ENCODE measurements at regions not wholly inside any gene's neighbourhood (a gene's known extent, or its start where the extent isn't known, plus 50 kb on each side); places are given as distances from the start of the nearest gene placed in this dataset.

DNA sequence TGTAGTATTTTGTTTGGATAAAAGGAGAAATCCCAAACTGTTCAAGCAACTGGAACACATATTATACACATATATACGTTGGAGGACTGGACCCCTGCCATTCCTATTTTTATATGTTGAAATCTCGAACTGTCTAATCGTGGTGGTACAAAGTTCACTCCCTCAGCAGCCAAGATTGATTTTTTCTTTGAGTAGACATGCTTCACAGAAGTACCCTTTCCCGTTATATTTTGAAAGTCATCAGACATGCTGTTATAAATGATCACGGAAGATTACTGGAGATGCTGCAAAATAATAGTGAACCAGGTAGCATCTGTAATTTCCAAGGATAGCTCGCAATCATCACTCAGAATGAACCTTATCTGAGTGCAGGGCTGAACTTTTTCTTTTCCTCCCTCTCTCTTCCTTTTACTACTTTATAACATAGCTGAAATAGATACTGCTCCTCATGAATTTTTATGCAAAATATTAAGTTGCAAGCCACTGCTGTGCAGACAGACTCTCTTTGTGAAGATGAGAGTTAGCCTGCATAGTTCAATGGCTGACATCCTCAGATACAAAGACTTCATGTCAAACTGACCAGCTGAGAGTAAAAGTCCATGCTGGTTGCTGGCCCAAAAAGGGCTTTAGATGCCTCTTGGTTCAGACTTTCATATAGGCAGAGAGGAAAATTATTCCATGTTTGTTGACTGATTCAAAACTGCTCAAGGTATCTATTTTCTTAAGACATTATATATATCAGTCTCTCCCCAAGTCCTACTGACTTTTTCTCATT, 451.9 kb downstream of the TMEM38B start:
- Mint-ChIP-seq H3K27me3 (no peaks in the 10 kb centered on the region), H3K4me3 (peak overlapping the region in 1 of 4 donors; percentile 54), H3K36me3 (no peaks in the 10 kb centered on the region), H3K4me1 (no peaks in the 10 kb centered on the region), H3K27ac (no peak overlapping the region), H3K9me3 (peaks cover 0 to 32% (median 10%) of the 10 kb centered on the region in 7 donors)
- Histone ChIP-seq H3K27ac (ENCODE audit: insufficient read depth, low read length, poor library complexity, severe bottlenecking) (no peak overlapping the region), H3K27me3 (ENCODE audit: control insufficient read depth, insufficient read depth, low read length) (no peaks in the 10 kb centered on the region), H3K4me1 (ENCODE audit: control insufficient read depth, insufficient read depth, low read length, poor library complexity, severe bottlenecking) (no peaks in the 10 kb centered on the region), H3K9me3 (ENCODE audit: control insufficient read depth in 2 of 2, low read length in 2 of 2) (peaks cover 0 to under 1% of the 10 kb centered on the region in 2 experiments), H3K4me3 (ENCODE audit: low read depth, low read length) (no peak overlapping the region), H3K36me3 (ENCODE audit: control insufficient read depth, insufficient read depth, low read length) (no peaks in the 10 kb centered on the region)
- ATAC-seq (ENCODE audit: low read depth in 2 of 2): no peak
- no peak for DNase-seq

DNA sequence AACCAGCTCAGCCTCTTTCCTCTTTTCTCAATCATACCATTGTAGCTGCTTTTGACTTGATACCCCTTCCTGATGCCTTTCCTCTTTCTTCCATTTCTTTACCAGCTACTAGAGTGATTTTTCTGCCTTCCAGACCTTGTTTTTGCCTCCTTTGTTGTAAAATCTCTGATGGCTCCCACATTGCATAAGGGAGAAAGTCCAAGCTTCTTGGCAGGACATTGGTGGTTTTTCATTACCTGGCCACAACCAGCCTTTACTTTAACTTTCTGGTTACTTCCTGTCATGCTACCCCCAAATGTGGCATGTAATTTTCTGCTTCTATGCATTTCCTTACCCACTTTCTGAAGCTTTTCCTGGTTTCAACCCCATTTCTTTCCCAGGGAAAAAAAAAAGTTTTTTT, 452.5 kb downstream of the TMEM38B start:
- H3K27me3 ChIP-seq (ENCODE audit: control insufficient read depth, insufficient read depth, low read length): no peaks in the 10 kb centered on the region
- H3K4me1 ChIP-seq (ENCODE audit: control insufficient read depth, insufficient read depth, low read length, poor library complexity, severe bottlenecking): no peaks in the 10 kb centered on the region
- H3K9me3 ChIP-seq (ENCODE audit: control insufficient read depth in 2 of 2, low read length in 2 of 2): peaks cover 0 to 4% of the 10 kb centered on the region in 2 experiments
- no peak overlapping the region for H3K27ac ChIP-seq (ENCODE audit: insufficient read depth, low read length, poor library complexity, severe bottlenecking)
- no peaks in the 10 kb centered on the region for H3K27me3 Mint-ChIP-seq
- H3K36me3 ChIP-seq (ENCODE audit: control insufficient read depth, insufficient read depth, low read length): no peaks in the 10 kb centered on the region
- DNase-seq: no peak
- no peak overlapping the region for H3K4me3 Mint-ChIP-seq
- H3K9me3 Mint-ChIP-seq: peaks cover 0 to 34% (median 11%) of the 10 kb centered on the region in 7 donors
- peak overlapping the region in 1 of 3 donors; percentile 27 for H3K27ac Mint-ChIP-seq
- no peaks in the 10 kb centered on the region for H3K36me3 Mint-ChIP-seq
- no peak for ATAC-seq (ENCODE audit: low read depth in 2 of 2)
- no peaks in the 10 kb centered on the region for H3K4me1 Mint-ChIP-seq
- no peak overlapping the region for H3K4me3 ChIP-seq (ENCODE audit: low read depth, low read length)

DNA sequence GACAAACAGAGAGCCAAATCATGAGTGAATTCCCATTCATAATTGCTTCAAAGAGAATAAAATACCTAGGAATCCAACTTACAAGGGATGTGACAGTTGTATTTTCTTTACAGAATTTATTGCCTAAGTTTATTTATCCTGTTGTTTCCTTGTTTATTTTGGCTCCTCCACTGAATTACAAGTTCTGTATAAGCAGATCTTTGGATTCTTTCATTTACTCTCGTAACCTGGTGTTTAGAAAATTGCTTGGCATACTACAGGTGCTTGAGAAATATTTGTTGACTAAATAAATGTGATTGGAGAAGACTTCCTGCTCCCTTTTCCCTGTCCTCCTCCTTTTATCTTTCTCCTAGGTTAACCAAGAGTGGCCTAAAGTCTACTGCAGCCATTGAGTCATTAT, 455.6 kb downstream of the TMEM38B start:
- H3K4me3 ChIP-seq (ENCODE audit: low read depth, low read length): no peak overlapping the region
- H3K27ac ChIP-seq (ENCODE audit: insufficient read depth, low read length, poor library complexity, severe bottlenecking): no peak overlapping the region
- Mint-ChIP-seq H3K36me3 (no peaks in the 10 kb centered on the region), H3K27ac (no peak overlapping the region), H3K9me3 (peaks cover 0 to 26% (median 8%) of the 10 kb centered on the region in 7 donors), H3K4me3 (no peak overlapping the region), H3K27me3 (no peaks in the 10 kb centered on the region), H3K4me1 (no peaks in the 10 kb centered on the region)
- no peaks in the 10 kb centered on the region for H3K4me1 ChIP-seq (ENCODE audit: control insufficient read depth, insufficient read depth, low read length, poor library complexity, severe bottlenecking)
- H3K36me3 ChIP-seq (ENCODE audit: control insufficient read depth, insufficient read depth, low read length): no peaks in the 10 kb centered on the region
- H3K9me3 ChIP-seq (ENCODE audit: control insufficient read depth in 2 of 2, low read length in 2 of 2): peaks cover 0 to 7% of the 10 kb centered on the region in 2 experiments
- ATAC-seq (ENCODE audit: low read depth in 2 of 2) (no peak), DNase-seq (no peak)
- H3K27me3 ChIP-seq (ENCODE audit: control insufficient read depth, insufficient read depth, low read length): no peaks in the 10 kb centered on the region

DNA sequence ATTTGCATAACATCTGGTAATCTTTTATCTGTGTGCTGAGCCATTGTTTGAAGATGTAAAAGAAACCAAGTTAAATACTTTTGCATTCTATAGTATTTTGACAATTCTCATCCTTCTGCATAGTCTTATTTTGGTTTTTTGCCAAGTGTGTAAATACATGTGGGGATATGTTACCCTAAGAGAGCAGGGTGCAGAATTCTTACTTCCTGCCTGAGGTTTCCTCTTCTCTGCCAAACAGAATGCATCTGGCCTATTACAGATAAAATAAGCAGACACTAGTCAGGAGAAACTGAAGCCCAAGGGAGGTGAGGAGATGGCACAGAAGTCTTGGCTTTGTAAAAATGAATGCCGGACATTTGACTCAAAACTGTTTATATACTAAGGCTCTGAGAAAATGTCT, 462.1 kb downstream of the TMEM38B start:
- no peak overlapping the region for H3K4me3 Mint-ChIP-seq
- peaks cover 4% of the 10 kb centered on the region for H3K36me3 Mint-ChIP-seq
- H3K4me1 Mint-ChIP-seq: no peaks in the 10 kb centered on the region
- Histone ChIP-seq H3K9me3 (ENCODE audit: control insufficient read depth in 2 of 2, low read length in 2 of 2) (peaks cover 0 to 12% of the 10 kb centered on the region in 2 experiments), H3K36me3 (ENCODE audit: control insufficient read depth, insufficient read depth, low read length) (no peaks in the 10 kb centered on the region), H3K4me3 (ENCODE audit: low read depth, low read length) (no peak overlapping the region), H3K27ac (ENCODE audit: insufficient read depth, low read length, poor library complexity, severe bottlenecking) (no peak overlapping the region), H3K27me3 (ENCODE audit: control insufficient read depth, insufficient read depth, low read length) (no peaks in the 10 kb centered on the region), H3K4me1 (ENCODE audit: control insufficient read depth, insufficient read depth, low read length, poor library complexity, severe bottlenecking) (no peaks in the 10 kb centered on the region)
- H3K9me3 Mint-ChIP-seq: peaks cover 6 to 34% (median 17%) of the 10 kb centered on the region in 7 donors
- no peaks in the 10 kb centered on the region for H3K27me3 Mint-ChIP-seq
- DNase-seq (no peak), ATAC-seq (ENCODE audit: low read depth in 2 of 2) (no peak)
- H3K27ac Mint-ChIP-seq: no peak overlapping the region

DNA sequence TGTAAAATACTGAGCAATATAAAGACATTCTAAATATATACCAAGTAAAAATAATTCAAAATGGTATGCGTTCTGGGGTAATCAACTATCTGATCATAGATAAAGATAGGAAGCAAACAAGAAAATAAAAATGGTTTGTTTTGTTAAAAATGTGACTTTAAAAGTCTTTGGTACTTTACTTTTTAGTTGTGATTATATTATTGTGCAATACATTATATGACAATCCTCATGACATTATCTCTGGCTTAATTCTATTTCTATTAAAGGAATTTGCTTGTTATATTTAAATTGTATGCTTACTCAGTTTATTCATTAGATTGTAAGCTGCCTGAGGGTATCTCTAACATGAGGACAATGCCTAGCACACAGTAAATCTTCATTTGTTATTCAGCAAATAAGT, 477.9 kb downstream of the TMEM38B start:
- Histone ChIP-seq H3K4me1 (ENCODE audit: control insufficient read depth, insufficient read depth, low read length, poor library complexity, severe bottlenecking) (no peaks in the 10 kb centered on the region), H3K27ac (ENCODE audit: insufficient read depth, low read length, poor library complexity, severe bottlenecking) (no peak overlapping the region), H3K27me3 (ENCODE audit: control insufficient read depth, insufficient read depth, low read length) (no peaks in the 10 kb centered on the region), H3K36me3 (ENCODE audit: control insufficient read depth, insufficient read depth, low read length) (no peaks in the 10 kb centered on the region), H3K4me3 (ENCODE audit: low read depth, low read length) (no peak overlapping the region), H3K9me3 (ENCODE audit: control insufficient read depth in 2 of 2, low read length in 2 of 2) (no peaks in the 10 kb centered on the region)
- peaks cover 4% of the 10 kb centered on the region for H3K27me3 Mint-ChIP-seq
- no peak overlapping the region for H3K4me3 Mint-ChIP-seq
- H3K36me3 Mint-ChIP-seq: no peaks in the 10 kb centered on the region
- DNase-seq: no peak
- H3K4me1 Mint-ChIP-seq: no peaks in the 10 kb centered on the region
- no peak for ATAC-seq (ENCODE audit: low read depth in 2 of 2)
- H3K9me3 Mint-ChIP-seq: peaks cover 0 to 10% (median 0%) of the 10 kb centered on the region in 7 donors
- no peak overlapping the region for H3K27ac Mint-ChIP-seq

DNA sequence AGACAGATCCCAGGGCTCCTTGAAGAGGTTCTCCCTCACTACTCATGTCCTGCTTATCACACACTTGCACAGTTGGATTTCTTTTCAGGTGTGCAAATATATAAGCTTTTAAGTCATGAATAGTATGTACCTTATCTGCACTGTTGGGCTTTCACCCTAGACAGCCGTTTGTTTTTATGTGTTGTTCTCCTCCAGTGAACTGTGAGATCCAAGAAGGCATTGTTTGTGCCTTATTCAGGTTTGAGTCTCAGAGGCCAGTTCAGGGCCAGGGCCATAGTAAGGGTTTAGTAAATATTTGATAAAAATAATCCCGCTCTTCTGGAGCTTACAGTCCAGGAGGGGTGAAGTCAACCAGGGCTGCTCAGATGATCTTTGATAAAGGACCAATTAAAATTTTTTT, 480.0 kb downstream of the TMEM38B start:
- Histone ChIP-seq H3K4me1 (ENCODE audit: control insufficient read depth, insufficient read depth, low read length, poor library complexity, severe bottlenecking) (no peaks in the 10 kb centered on the region), H3K27me3 (ENCODE audit: control insufficient read depth, insufficient read depth, low read length) (no peaks in the 10 kb centered on the region), H3K4me3 (ENCODE audit: low read depth, low read length) (no peak overlapping the region), H3K36me3 (ENCODE audit: control insufficient read depth, insufficient read depth, low read length) (no peaks in the 10 kb centered on the region), H3K9me3 (ENCODE audit: control insufficient read depth in 2 of 2, low read length in 2 of 2) (no peaks in the 10 kb centered on the region), H3K27ac (ENCODE audit: insufficient read depth, low read length, poor library complexity, severe bottlenecking) (no peak overlapping the region)
- DNase-seq (no peak), ATAC-seq (ENCODE audit: low read depth in 2 of 2) (no peak)
- H3K27me3 Mint-ChIP-seq: peaks cover 4% of the 10 kb centered on the region
- H3K27ac Mint-ChIP-seq: no peak overlapping the region
- H3K4me1 Mint-ChIP-seq: no peaks in the 10 kb centered on the region
- H3K4me3 Mint-ChIP-seq: no peak overlapping the region
- H3K36me3 Mint-ChIP-seq: no peaks in the 10 kb centered on the region
- H3K9me3 Mint-ChIP-seq: peaks cover 0 to 6% (median 2%) of the 10 kb centered on the region in 7 donors

DNA sequence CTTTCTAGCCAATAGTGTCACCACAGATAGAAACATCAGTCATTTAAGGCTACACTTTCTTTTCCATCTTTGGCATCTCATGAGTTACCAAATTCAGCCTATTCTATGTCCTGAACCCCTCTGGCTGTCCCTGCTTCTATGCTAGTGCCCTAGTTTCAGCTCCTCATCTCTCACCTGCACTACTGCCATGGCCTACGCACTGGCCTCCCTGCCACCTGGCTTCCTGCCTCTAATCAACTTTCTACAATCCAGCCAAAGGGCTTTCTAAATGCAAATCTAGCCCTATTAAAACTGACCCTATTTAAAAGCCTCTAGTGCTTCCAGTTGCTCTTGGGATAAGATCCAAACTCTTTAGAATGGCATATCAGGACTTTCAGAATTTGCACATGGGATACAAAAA, 482.9 kb downstream of the TMEM38B start:
- peaks cover 4% of the 10 kb centered on the region for H3K27me3 Mint-ChIP-seq
- no peak overlapping the region for H3K27ac ChIP-seq (ENCODE audit: insufficient read depth, low read length, poor library complexity, severe bottlenecking)
- no peaks in the 10 kb centered on the region for H3K27me3 ChIP-seq (ENCODE audit: control insufficient read depth, insufficient read depth, low read length)
- no peak overlapping the region for H3K4me3 Mint-ChIP-seq
- H3K36me3 Mint-ChIP-seq: no peaks in the 10 kb centered on the region
- H3K4me1 ChIP-seq (ENCODE audit: control insufficient read depth, insufficient read depth, low read length, poor library complexity, severe bottlenecking): no peaks in the 10 kb centered on the region
- H3K27ac Mint-ChIP-seq: no peak overlapping the region
- H3K36me3 ChIP-seq (ENCODE audit: control insufficient read depth, insufficient read depth, low read length): no peaks in the 10 kb centered on the region
- no peak for ATAC-seq (ENCODE audit: low read depth in 2 of 2)
- no peaks in the 10 kb centered on the region for H3K4me1 Mint-ChIP-seq
- H3K9me3 ChIP-seq (ENCODE audit: control insufficient read depth in 2 of 2, low read length in 2 of 2): no peaks in the 10 kb centered on the region
- no peak for DNase-seq
- H3K9me3 Mint-ChIP-seq: peaks cover 0 to 7% (median 5%) of the 10 kb centered on the region in 7 donors
- no peak overlapping the region for H3K4me3 ChIP-seq (ENCODE audit: low read depth, low read length)

DNA sequence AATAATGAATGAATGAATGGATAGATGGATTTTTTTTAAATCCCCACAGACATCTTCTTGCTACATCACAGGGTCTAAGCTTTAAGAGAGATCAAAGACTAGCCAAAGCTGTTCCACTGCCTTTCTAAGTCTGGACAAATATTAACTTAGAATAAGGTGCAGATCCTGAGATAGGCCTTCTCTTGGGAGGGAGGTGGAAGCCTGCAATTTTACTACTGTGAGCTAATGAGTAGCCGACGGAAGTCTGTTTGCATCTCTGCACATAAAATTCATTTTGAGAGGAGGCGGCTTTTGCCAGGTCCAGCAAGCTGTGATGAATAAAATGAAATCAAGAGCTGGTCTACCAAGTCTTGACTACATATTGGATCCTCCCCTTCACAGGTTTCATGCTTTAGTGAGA, 484.9 kb downstream of the TMEM38B start:
- Mint-ChIP-seq H3K4me3 (no peak overlapping the region), H3K27me3 (peaks cover 4% of the 10 kb centered on the region), H3K27ac (no peak overlapping the region), H3K4me1 (no peaks in the 10 kb centered on the region), H3K9me3 (peaks cover 0 to 7% (median 5%) of the 10 kb centered on the region in 7 donors), H3K36me3 (no peaks in the 10 kb centered on the region)
- no peaks in the 10 kb centered on the region for H3K36me3 ChIP-seq (ENCODE audit: control insufficient read depth, insufficient read depth, low read length)
- no peak overlapping the region for H3K27ac ChIP-seq (ENCODE audit: insufficient read depth, low read length, poor library complexity, severe bottlenecking)
- no peaks in the 10 kb centered on the region for H3K9me3 ChIP-seq (ENCODE audit: control insufficient read depth in 2 of 2, low read length in 2 of 2)
- DNase-seq (no peak), ATAC-seq (ENCODE audit: low read depth in 2 of 2) (no peak)
- no peaks in the 10 kb centered on the region for H3K4me1 ChIP-seq (ENCODE audit: control insufficient read depth, insufficient read depth, low read length, poor library complexity, severe bottlenecking)
- no peak overlapping the region for H3K4me3 ChIP-seq (ENCODE audit: low read depth, low read length)
- no peaks in the 10 kb centered on the region for H3K27me3 ChIP-seq (ENCODE audit: control insufficient read depth, insufficient read depth, low read length)
